HG02981 (cell line): ENCODE measurements at regions not wholly inside any gene's neighbourhood (a gene's known extent, or its start where the extent isn't known, plus 50 kb on each side); places are given as distances from the start of the nearest gene placed in this dataset.

Experiments
- ATAC-seq: cut with Tn5 transposase; IDR thresholded peaks from one replicate; pipeline ENCODE4 v1.9.1; 2021; ENCODE audit warnings: mild to moderate bottlenecking, moderate library complexity; ENCODE audit not compliant: unreplicated experiment

GRCh38 chr13:34842466-34842865 is 99.6 kb upstream of the NBEA start:
- peak; percentile 75 for ATAC-seq

GRCh38 chr13:34847766-34848165 is 94.3 kb upstream of the NBEA start:
- ATAC-seq: no peak

GRCh38 chr13:34849406-34849805 is 92.7 kb upstream of the NBEA start:
- ATAC-seq: no peak

- ATAC-seq: no peak
These were observed 88.9 kb upstream of the NBEA start for GRCh38 chr13:34853161-34853560.

- no peak for ATAC-seq
These were observed 84.3 kb upstream of the NBEA start for GRCh38 chr13:34857558-34858325.

- no peak for ATAC-seq
These were observed 79.8 kb upstream of the NBEA start for GRCh38 chr13:34862311-34862710.

- ATAC-seq: no peak
These were observed 79.4 kb upstream of the NBEA start for GRCh38 chr13:34862716-34863115.

- ATAC-seq: no peak
These were observed 78.5 kb upstream of the NBEA start for GRCh38 chr13:34863360-34864135.

GRCh38 chr13:34864671-34865070 is 77.4 kb upstream of the NBEA start:
- no peak for ATAC-seq

- no peak for ATAC-seq
These were observed 74.5 kb upstream of the NBEA start for GRCh38 chr13:34867590-34867989.

GRCh38 chr13:34868733-34869132 is 73.3 kb upstream of the NBEA start:
- ATAC-seq: no peak

- no peak for ATAC-seq
These were observed 72.4 kb upstream of the NBEA start for GRCh38 chr13:34869696-34870095.

GRCh38 chr13:34878329-34878728 is 63.7 kb upstream of the NBEA start:
- no peak for ATAC-seq

GRCh38 chr13:34879851-34880250 is 62.2 kb upstream of the NBEA start:
- ATAC-seq: no peak

GRCh38 chr13:34881494-34881893 is 60.6 kb upstream of the NBEA start:
- no peak for ATAC-seq

- ATAC-seq: no peak
These were observed 58.7 kb upstream of the NBEA start for GRCh38 chr13:34883396-34883795.

- no peak for ATAC-seq
These were observed 57.7 kb upstream of the NBEA start for GRCh38 chr13:34884366-34884765.

- no peak for ATAC-seq
These were observed 55.8 kb upstream of the NBEA start for GRCh38 chr13:34886121-34886875.

- ATAC-seq: no peak
These were observed 55.1 kb upstream of the NBEA start for GRCh38 chr13:34886987-34887386.
